SK-MEL-5 (cell line): ENCODE measurements at regions not wholly inside any gene's neighbourhood (a gene's known extent, or its start where the extent isn't known, plus 50 kb on each side); places are given as distances from the start of the nearest gene placed in this dataset.

Source experiments
- DNase-seq: peaks from one replicate; pipeline ENCODE4 v3.0.0-alpha.2; 2016; ENCODE audit warnings: low read depth, low spot score
- in situ Hi-C: cut with HindIII; loops from 2 replicates; pipeline ENCODE4 v1.10.0; 2016; ENCODE audit warnings: low sequenced_read_pairs, high pct_unique_total_duplicates, low pct_unique_long_range_greater_than_20kb

DNA sequence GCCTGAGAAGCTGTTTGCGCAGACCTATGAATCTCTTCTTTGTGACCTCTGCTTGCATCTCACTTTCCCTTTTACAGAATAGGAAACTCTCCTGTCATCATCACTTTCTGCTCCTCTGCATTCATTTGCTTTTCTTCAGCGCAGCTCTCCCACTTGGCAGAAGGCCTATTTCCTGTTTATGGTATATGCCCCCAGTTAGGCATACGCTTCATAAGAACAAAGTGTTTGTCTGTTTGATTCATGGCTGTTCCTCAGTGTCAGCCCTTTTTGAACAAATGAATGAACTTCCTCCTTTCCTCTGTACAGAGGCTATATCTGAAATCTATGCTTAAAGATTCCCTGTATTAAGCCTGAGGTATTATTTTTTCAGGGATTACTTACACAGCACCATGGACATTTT is 1216.9 kb upstream of the GBE1 start:
- peak; percentile 81 for DNase-seq
- in situ Hi-C loops: no loop called here

DNA sequence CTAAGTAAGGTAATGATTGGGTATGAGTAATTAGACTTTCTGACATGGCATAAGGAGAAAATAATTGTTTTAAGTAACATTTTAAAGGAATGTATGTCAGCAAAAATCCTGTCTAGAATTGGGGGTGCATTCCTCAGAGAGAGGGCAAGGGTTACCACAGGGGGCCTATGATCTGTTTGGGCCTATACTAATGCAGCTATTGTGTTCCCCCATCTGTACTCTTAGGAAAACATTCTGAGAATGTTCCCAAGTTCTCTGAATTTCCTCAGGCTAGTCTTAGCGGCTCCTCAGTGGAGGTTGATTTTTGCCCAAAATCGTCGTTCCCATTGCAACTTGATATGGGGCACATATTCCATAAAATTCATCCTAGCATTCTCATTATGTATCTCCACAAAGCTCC is 1216.4 kb upstream of the GBE1 start:
- no peak for DNase-seq
- in situ Hi-C loops: no loop called here

DNA sequence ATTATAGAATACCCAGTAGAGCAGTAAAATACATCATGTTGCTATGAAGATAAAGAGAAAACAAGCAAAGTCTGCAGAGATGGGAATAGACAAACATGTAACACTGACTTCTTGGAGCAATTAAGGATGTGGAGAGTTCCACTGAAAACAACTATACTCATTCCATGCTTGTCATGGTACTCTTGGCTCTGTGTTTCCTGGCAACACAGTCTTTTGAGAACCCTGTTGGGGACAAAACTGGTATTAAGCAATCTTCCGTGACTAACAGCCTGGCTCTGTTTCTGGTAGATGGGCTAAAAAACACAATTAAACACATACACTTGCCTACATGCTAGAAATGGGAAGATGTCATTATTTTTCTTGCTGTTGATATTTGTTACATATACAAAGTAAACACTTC is 1212.3 kb upstream of the GBE1 start:
- no peak for DNase-seq
- in situ Hi-C loops: no loop called here

DNA sequence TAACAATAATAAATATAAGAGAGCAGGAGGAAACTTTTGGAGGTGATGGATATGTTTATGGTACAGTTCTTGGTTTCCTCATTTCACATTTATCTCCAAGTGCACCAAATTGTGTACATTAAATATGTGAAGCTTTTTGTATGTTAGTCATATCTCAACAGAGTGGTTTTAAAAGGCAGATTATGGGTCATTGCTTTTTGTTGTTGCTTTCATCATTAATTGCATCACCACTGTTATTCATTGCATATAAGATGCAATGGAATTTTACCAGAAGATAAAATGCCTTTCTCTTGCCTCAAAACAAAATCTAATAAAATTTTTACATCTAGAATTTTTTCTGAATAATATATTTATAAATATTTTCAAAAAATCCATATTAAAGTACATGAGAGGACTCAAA is 1198.9 kb upstream of the GBE1 start:
- in situ Hi-C loops: no loop called here
- DNase-seq: no peak

- in situ Hi-C loops: no loop called here
- DNase-seq: no peak
Observed at GRCh38 chr3:82957696-82958095, 1196.3 kb upstream of the GBE1 start.

- in situ Hi-C loops: no loop called here
- no peak for DNase-seq
Observed at GRCh38 chr3:82957079-82957478, 1195.6 kb upstream of the GBE1 start.

DNA sequence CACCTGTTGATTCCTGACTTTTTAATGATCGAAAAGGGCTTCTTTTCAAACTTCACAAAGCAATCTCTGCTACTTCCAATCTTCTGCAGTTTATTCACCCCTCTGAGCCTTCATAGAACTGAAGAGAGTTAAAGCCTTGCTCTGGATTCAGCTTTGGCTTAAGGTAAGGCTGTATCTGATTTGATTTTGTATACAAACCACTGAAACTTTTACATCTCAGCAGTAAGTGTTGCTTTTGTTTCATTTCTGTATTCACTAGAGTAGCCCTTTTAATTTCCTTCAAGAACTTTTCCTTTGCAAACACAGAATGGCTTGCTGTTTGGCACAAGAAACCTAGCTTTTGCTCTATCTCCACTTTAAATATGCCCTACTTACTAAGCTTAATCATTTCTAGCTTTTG is 1193.0 kb upstream of the GBE1 start:
- no peak for DNase-seq

GRCh38 chr3:82942041-82942440 is 1180.6 kb upstream of the GBE1 start:
- in situ Hi-C loops: no loop called here
- DNase-seq: no peak

More for the DNA sequence above, 1193.0 kb upstream of the GBE1 start:
- in situ Hi-C loops: no loop called here

DNA sequence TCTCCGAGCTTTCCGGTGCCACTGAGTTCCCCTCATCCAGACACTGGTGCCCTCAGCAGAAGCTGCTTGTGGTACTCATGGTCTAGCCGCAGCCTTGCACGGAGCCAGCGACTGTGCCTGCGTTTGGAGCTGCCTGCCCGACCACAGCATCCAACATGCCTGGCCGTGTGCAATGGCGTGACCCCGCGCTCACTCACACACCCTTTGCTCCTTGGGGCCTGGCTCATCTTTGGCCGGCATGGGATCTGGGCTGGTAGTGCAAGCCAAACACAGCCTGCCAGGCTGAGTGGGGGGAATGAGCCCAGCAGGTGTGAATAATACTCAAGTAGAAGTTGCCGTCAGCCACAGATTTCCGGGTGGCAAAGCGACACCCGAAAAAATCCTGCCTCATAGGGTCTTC is 1178.7 kb upstream of the GBE1 start:
- no peak for DNase-seq
- in situ Hi-C loops: no loop called here

- DNase-seq: no peak
- in situ Hi-C loops: no loop called here
Observed at GRCh38 chr3:82939491-82940097, 1178.1 kb upstream of the GBE1 start.

DNA sequence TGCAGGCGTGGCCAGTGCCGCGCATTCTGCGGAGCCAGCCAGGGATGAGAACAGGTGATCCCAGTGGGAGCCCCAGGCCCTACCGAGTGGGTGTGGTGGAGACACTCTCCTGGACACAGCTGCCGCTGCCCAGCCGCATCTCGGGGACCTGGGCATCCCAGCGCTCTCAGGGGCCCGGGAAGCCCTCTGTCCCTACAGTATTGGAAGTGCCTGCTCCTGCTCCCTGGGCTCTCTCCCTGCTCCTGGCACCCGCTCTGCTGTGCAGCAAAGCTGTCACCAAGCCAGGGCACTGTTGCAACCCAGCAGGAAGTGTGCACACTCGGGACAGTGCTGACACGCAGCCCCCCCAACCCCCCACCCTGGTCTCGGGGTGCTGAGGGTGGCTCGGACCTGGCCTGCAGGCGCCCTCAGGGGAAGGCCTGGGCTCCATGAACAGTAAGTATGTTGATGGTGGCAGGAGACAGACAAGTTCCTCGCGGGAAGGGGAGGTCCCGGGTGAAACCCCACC is 1177.4 kb upstream of the GBE1 start:
- DNase-seq: no peak
- in situ Hi-C loops: no loop called here

GRCh38 chr3:82927309-82928253 is 1166.1 kb upstream of the GBE1 start:
- DNase-seq: no peak
- in situ Hi-C loops: no loop called here

DNA sequence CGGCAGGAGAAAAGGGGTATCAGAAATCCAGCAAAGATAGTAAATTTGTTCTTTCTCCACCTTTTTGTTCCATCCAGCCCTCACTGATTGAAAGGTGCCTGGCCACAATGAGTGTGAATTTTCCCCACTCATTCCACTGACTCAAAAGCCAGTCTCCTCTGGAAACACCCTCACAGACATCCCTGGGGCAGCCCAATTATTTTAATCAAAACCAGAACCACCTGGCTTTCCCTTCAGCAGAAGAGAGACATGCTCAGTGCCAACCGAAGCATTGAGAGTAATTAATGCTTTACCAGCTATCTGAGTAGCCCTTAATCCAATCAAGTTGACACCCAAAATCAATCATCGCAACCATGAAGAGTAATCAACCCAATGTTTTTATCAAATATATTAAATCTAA is 1129.6 kb upstream of the GBE1 start:
- no peak for DNase-seq
- in situ Hi-C loops: no loop called here

- no peak for DNase-seq
- in situ Hi-C loops: no loop called here
Observed at GRCh38 chr3:82883072-82883471, 1121.6 kb upstream of the GBE1 start.

DNA sequence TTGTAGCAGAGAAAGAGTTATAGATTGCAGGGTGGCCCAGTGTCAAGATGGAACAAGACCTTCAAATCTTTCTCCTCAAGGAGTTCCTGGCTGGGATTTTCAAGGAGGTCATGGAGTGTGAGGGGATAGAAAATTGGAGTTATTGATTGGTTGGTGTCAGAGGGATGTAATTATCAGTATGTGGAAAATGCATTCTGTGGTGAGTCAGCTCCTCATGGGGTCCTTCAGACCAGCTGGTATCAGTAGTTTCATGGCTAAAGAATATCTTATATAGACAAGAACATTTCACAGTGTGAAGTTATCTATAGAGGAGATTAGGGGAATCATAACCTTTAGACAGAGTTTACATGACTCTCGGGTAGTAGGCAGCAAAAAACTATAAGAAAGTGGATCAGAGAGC is 1114.0 kb upstream of the GBE1 start:
- no peak for DNase-seq
- in situ Hi-C loops: no loop called here

DNA sequence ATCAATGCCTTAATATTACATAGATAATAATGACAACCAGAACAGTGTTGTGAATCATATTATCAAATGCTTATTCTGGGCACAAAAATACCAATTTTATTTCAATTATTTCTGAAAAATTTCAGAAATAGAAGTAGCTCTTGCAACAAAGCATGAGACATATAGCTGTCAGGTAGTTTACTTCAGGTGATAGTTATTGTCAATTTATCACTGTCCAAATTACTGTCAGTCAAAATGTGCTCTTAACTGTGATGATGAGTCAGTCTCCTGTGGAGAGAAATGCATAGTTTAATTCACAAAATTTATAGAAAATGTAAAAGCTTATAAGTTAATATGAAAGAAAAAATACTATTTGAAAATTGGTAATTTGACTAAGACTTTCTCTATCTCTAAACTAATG is 1078.4 kb upstream of the GBE1 start:
- DNase-seq: no peak
- in situ Hi-C loops: no loop called here

DNA sequence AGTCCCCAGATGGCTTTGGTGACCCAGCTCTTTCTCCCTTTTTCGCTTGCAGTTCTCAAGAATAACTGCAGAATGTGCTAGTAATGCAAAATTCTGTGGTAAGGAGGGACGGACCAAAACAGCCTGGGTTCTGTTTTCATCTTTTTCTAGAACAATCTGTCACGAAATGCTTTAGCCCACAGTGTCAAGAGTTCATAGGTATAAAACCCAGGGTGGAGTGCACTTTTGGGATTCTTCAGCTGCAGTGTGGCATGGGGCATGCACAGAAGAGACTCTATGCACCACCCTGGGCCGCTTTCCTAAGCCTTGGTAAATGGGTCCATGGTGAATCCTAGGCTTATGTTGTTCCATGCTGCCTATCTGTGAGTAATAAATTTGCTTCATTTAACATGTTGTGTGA is 1072.7 kb upstream of the GBE1 start:
- in situ Hi-C loops: no loop called here
- no peak for DNase-seq

GRCh38 chr3:82824491-82824890 is 1063.0 kb upstream of the GBE1 start:
- in situ Hi-C loops: no loop called here
- no peak for DNase-seq

- no peak for DNase-seq
- in situ Hi-C loops: no loop called here
Observed at GRCh38 chr3:82816086-82816485, 1054.6 kb upstream of the GBE1 start.
